HepG2 (cell line): ENCODE measurements at regions not wholly inside any gene's neighbourhood (a gene's known extent, or its start where the extent isn't known, plus 50 kb on each side); places are given as distances from the start of the nearest gene placed in this dataset.

Source experiments
- ATAC-seq: fragments of 200-7000 bp; cut with Tn5 transposase; 3 replicates; pipeline ENCODE4 v1.9.1; 2020; ENCODE audit warnings: mild to moderate bottlenecking, moderate library complexity
- BruUV-seq: library from RNA; stranded (reverse); fragments of 400-500 nt; replicated peaks from 2 replicates; lab custom pipeline; 2021; lab: Mats Ljungman, UMichigan
- CTCF ChIA-PET: fragments of 300-600 bp; formaldehyde crosslinking; extraction: SDS; loops from one replicate; lab custom pipeline; 2021; ENCODE audit warnings: low total read pairs, inconsistent platforms, low intra/inter-chr PET ratio; lab: Yijun Ruan, JAX
- POLR2A ChIA-PET: fragments of 350-600 bp; sonication (Branson Sonifier 250); formaldehyde crosslinking; loops from one replicate; lab custom pipeline; 2020; ENCODE audit warnings: antibody characterized with exemption, inconsistent platforms; lab: Yijun Ruan, JAX
- DNase-seq: peaks from one replicate; pipeline ENCODE4 v3.0.0-alpha.2; 2015; ENCODE audit warnings: low spot score
- FAIRE-seq: peaks from 3 replicates; lab custom pipeline; 2011; peaks lifted over from hg19 to GRCh38; lab: Jason Lieb, UNC
- H2AFZ ChIP-seq: one replicate; pipeline ENCODE4 v1.6.1; 2011; ENCODE audit warnings: low read length, inconsistent platforms
- H3K27ac ChIP-seq: fragments of 300-600 bp; 3 replicates; pipeline ENCODE4 v1.8.0; 2011; ENCODE audit warnings: mixed run types, mild to moderate bottlenecking, mixed read lengths, low read length, inconsistent platforms; ENCODE audit not compliant: insufficient read depth; ENCODE audit errors: extremely low read length
- H3K27me3 ChIP-seq, 2 experiments: fragments of 200-600 bp in 1 of 2; 2 replicates in 1 of 2; 3 replicates in 1 of 2; pipeline versions ENCODE4 v1.6.0 to v1.8.0; 2011; ENCODE audit warnings: low read length in 2 of 2, mild to moderate bottlenecking in 2 of 2, moderate library complexity in 2 of 2, inconsistent platforms in 1 of 2; ENCODE audit not compliant: insufficient read depth in 2 of 2, control insufficient read depth in 1 of 2
- H3K36me3 ChIP-seq, 2 experiments: fragments of 200-600 bp in 1 of 2; replicated peaks in 1 of 2; 2 replicates in 1 of 2; 3 replicates in 1 of 2; pipeline versions ENCODE4 v1.5.1 to v1.8.0; 2011; ENCODE audit warnings: low read length in 2 of 2, inconsistent platforms in 1 of 2; ENCODE audit not compliant: insufficient read depth in 2 of 2, control insufficient read depth in 1 of 2
- H3K4me1 ChIP-seq: 2 replicates; pipeline ENCODE4 v1.5.1; 2012; ENCODE audit warnings: low read length, inconsistent platforms; ENCODE audit not compliant: insufficient read depth
- H3K4me2 ChIP-seq: 2 replicates; pipeline ENCODE4 v1.6.0; 2011; ENCODE audit warnings: low read depth, low read length, inconsistent platforms
- H3K4me3 ChIP-seq, 3 experiments: fragments of 200-600 bp in 1 of 3; sonication (generic), shearing (Covaris generic) in 1 of 3; replicated peaks in 1 of 3; 2 replicates each; pipeline ENCODE4 v1.5.1; 2011 to 2016; ENCODE audit warnings: low read length in 3 of 3, inconsistent platforms in 2 of 3, low read depth in 2 of 3, mild to moderate bottlenecking in 2 of 3, control low read depth in 1 of 3, mixed read lengths in 1 of 3; ENCODE audit not compliant: insufficient read depth in 1 of 3
- H3K79me2 ChIP-seq: one replicate; pipeline ENCODE4 v1.6.1; 2011; ENCODE audit warnings: low read length, inconsistent platforms; ENCODE audit not compliant: insufficient read depth
- H3K9ac ChIP-seq: 2 replicates; pipeline ENCODE4 v1.6.0; 2011; ENCODE audit warnings: mild to moderate bottlenecking, low read depth, low read length, inconsistent platforms; ENCODE audit not compliant: insufficient read depth
- H3K9me3 ChIP-seq: 2 replicates; pipeline ENCODE4 v1.5.1; 2012; ENCODE audit warnings: mild to moderate bottlenecking, low read length
- H4K20me1 ChIP-seq: 2 replicates; pipeline ENCODE4 v1.6.0; 2011; ENCODE audit warnings: inconsistent platforms, mild to moderate bottlenecking, low read length, moderate library complexity; ENCODE audit not compliant: insufficient read depth
- CTCF ChIP-seq: sonication (generic); formaldehyde crosslinking; IDR thresholded peaks from 2 replicates; pipeline ENCODE4 v1.5.0; 2020; ENCODE audit warnings: mild to moderate bottlenecking, missing genetic modification reagents, moderate library complexity
- GMEB2 ChIP-seq: IDR thresholded peaks from 2 replicates; pipeline ENCODE4 v1.6.1; 2016; ENCODE audit warnings: missing biosample characterization, missing genetic modification reagents, low read depth
- HES4 ChIP-seq: sonication (generic); formaldehyde crosslinking; IDR thresholded peaks from 2 replicates; pipeline ENCODE4 v1.9.0; 2021; ENCODE audit warnings: mild to moderate bottlenecking, missing genetic modification reagents, borderline replicate concordance
- HHEX ChIP-seq: IDR thresholded peaks from 2 replicates; pipeline ENCODE4 v1.6.1; 2016; ENCODE audit warnings: control low read depth
- IRF1 ChIP-seq: sonication (generic); formaldehyde crosslinking; IDR thresholded peaks from 2 replicates; pipeline ENCODE4 v1.4.0; 2020; ENCODE audit warnings: low read depth, mild to moderate bottlenecking, missing genetic modification reagents
- MXI1 ChIP-seq: IDR thresholded peaks from 3 replicates; pipeline ENCODE4 v1.6.1; 2012; ENCODE audit warnings: low read depth, low read length, inconsistent platforms, borderline replicate concordance
- POLR2AphosphoS2 ChIP-seq: IDR thresholded peaks from 2 replicates; pipeline ENCODE4 v1.6.1; 2011; ENCODE audit warnings: low read depth, low read length, improper control_type of control experiment
- STAG1 ChIP-seq: sonication (generic); formaldehyde crosslinking; IDR thresholded peaks from 2 replicates; pipeline ENCODE4 v1.4.0; 2020; ENCODE audit warnings: missing genetic modification reagents
- TMF1 ChIP-seq: sonication (generic); formaldehyde crosslinking; IDR thresholded peaks from 2 replicates; pipeline ENCODE4 v1.8.1; 2022; ENCODE audit warnings: low read depth, missing genetic modification reagents
- ZNF281 ChIP-seq: sonication (generic); formaldehyde crosslinking; IDR thresholded peaks from 2 replicates; pipeline ENCODE4 v1.4.0; 2020; ENCODE audit warnings: missing genetic modification reagents, borderline replicate concordance
- ZNF484 ChIP-seq: sonication (generic); formaldehyde crosslinking; IDR thresholded peaks from 2 replicates; pipeline ENCODE4 v1.5.1; 2020; ENCODE audit warnings: mild to moderate bottlenecking, low read depth, missing genetic modification reagents, borderline replicate concordance
- ZSCAN12 ChIP-seq: sonication (generic); formaldehyde crosslinking; IDR thresholded peaks from 2 replicates; pipeline ENCODE4 v1.9.0; 2021; ENCODE audit warnings: mild to moderate bottlenecking, missing genetic modification reagents
- ZSCAN20 ChIP-seq: sonication (generic); formaldehyde crosslinking; IDR thresholded peaks from 2 replicates; pipeline ENCODE4 v1.4.0; 2020; ENCODE audit warnings: missing genetic modification reagents, mild to moderate bottlenecking, borderline replicate concordance
- WGBS: methylation state at CpG from one replicate; pipeline ENCODE4 v1.1.6; 2017; ENCODE audit warnings: low lambda C conversion rate; 5-methylcytosine and 5-hydroxymethylcytosine counted together
- in situ Hi-C: cut with HindIII; loops from 2 replicates; pipeline ENCODE4 v1.10.0; 2017; ENCODE audit warnings: low pct_unique_long_range_greater_than_20kb; ENCODE audit not compliant: extremely low pct_ligation_motif_present
- intact Hi-C: fragments of 100-400 bp; cut with micrococcal nuclease; formaldehyde crosslinking; loops from one replicate; pipeline ENCODE4 v1.10.0; 2022; ENCODE audit not compliant: unreplicated experiment

GRCh38 chrY:19015854-19016253 is 242.3 kb upstream of the HSFY2 start:
- H3K9me3 ChIP-seq, result no peaks in the 10 kb centered on the region
- H3K9ac ChIP-seq, result no peak overlapping the region
- no peak overlapping the region for H2AFZ ChIP-seq
- in situ Hi-C loops (no loop called here), intact Hi-C loops (no loop called here)
- H3K4me2 ChIP-seq, result no peak overlapping the region
- H3K4me1 ChIP-seq, result no peaks in the 10 kb centered on the region
- H3K79me2 ChIP-seq, result no peaks in the 10 kb centered on the region
- no peak overlapping the region for H3K4me3 ChIP-seq
- FAIRE-seq, result no peak
- H3K36me3 ChIP-seq, result no peaks in the 10 kb centered on the region
- BruUV-seq, result no TSS peak
- 41% methylated on average over 2 of the region's 2 CpGs for WGBS
- no peak for TF ChIP-seq ZSCAN20 (CRISPR knock-in tag)
- peak; percentile 44 for TF ChIP-seq CTCF
- peak; percentile 45 for TF ChIP-seq STAG1
- H3K27ac ChIP-seq, result no peak overlapping the region
- ATAC-seq, result peak; percentile 75
- POLR2A ChIA-PET, result no interaction called here
- H4K20me1 ChIP-seq, result no peaks in the 10 kb centered on the region
- DNase-seq, result no peak
- H3K27me3 ChIP-seq, result no peaks in the 10 kb centered on the region
- CTCF ChIA-PET, result no interaction called here

- no peak for FAIRE-seq
- TF ChIP-seq MXI1 (no peak), POLR2AphosphoS2 (no peak), HHEX (CRISPR knock-in tag) (no peak), HES4 (CRISPR knock-in tag) (no peak), TMF1 (CRISPR knock-in tag) (no peak), ZSCAN12 (CRISPR knock-in tag) (no peak), ZNF281 (CRISPR knock-in tag) (no peak), IRF1 (CRISPR knock-in tag) (no peak), ZNF484 (CRISPR knock-in tag) (no peak), GMEB2 (CRISPR knock-in tag) (no peak)
Measured at GRCh38 chrY:19015213-19015612, 241.7 kb upstream of the HSFY2 start.

More at GRCh38 chrY:19015213-19015612, 241.7 kb upstream of the HSFY2 start:
- Histone ChIP-seq H3K36me3 (no peaks in the 10 kb centered on the region), H3K4me3 (no peak overlapping the region), H3K27ac (no peak overlapping the region), H3K9ac (no peak overlapping the region), H4K20me1 (no peaks in the 10 kb centered on the region), H3K27me3 (no peaks in the 10 kb centered on the region), H2AFZ (no peak overlapping the region), H3K4me2 (no peak overlapping the region), H3K4me1 (no peaks in the 10 kb centered on the region), H3K9me3 (no peaks in the 10 kb centered on the region), H3K79me2 (no peaks in the 10 kb centered on the region)
- in situ Hi-C loops (no loop called here), intact Hi-C loops (no loop called here)
- no TSS peak for BruUV-seq
- ATAC-seq, result no peak
- CTCF ChIA-PET, result no interaction called here
- WGBS, result 48% methylated on average over 2 of the region's 2 CpGs
- no peak for DNase-seq
- POLR2A ChIA-PET, result no interaction called here
